ENCODE measurements at regions not wholly inside any gene's neighbourhood (a gene's known extent, or its start where the extent isn't known, plus 50 kb on each side); places are given as distances from the start of the nearest gene placed in this dataset.

GRCh38 chr12:74890237-74890599 is 319.4 kb downstream of the KCNC2 start:
- Histone ChIP-seq H3K9me3 (no peaks in the 10 kb centered on the region), H3K36me3 (no peaks in the 10 kb centered on the region), H3K27me3 (replicated peaks; ENCODE audit: insufficient read depth) (no peaks in the 10 kb centered on the region), H3K4me1 (replicated peaks) (no peaks in the 10 kb centered on the region), H3K4me3 (no peak overlapping the region), H3K27ac (no peak overlapping the region)
- TF ChIP-seq POLR2AphosphoS5 (IDR thresholded peaks at IDR 0.05) (peak; percentile 55), CTCF (IDR thresholded peaks at IDR 0.05) (no peak), POLR2A (IDR thresholded peaks at IDR 0.05) (no peak)
- WGBS = 6% methylated on average over 4 of the region's 4 CpGs
- intact Hi-C loops (cut with DNase I) = no loop called here
- peak; percentile 55 for DNase-seq (ENCODE audit: low spot score)

GRCh38 chr12:74891083-74891668 is 318.5 kb downstream of the KCNC2 start:
- TF ChIP-seq POLR2A (IDR thresholded peaks at IDR 0.05) = no peak
- no peak for TF ChIP-seq POLR2AphosphoS5 (IDR thresholded peaks at IDR 0.05)
- intact Hi-C loops (cut with DNase I) = no loop called here
- 17% methylated on average over 1 of the region's 1 CpG for WGBS

GRCh38 chr12:74892057-74892633 is 317.5 kb downstream of the KCNC2 start:
- intact Hi-C loops (cut with DNase I) = no loop called here
- no peaks in the 10 kb centered on the region for H3K9me3 ChIP-seq
- no peaks in the 10 kb centered on the region for H3K27me3 ChIP-seq (replicated peaks; ENCODE audit: insufficient read depth)
- 70% methylated on average over 4 of the region's 4 CpGs for WGBS
- no peak overlapping the region for H3K4me3 ChIP-seq
- no peaks in the 10 kb centered on the region for H3K4me1 ChIP-seq (replicated peaks)
- no peak for DNase-seq (ENCODE audit: low spot score)
- no peak overlapping the region for H3K27ac ChIP-seq
- H3K36me3 ChIP-seq = no peaks in the 10 kb centered on the region
- TF ChIP-seq POLR2A (IDR thresholded peaks at IDR 0.05) (no peak), POLR2AphosphoS5 (IDR thresholded peaks at IDR 0.05) (no peak), CTCF (IDR thresholded peaks at IDR 0.05) (no peak)

More at GRCh38 chr12:74891083-74891668, 318.5 kb downstream of the KCNC2 start:
- H3K9me3 ChIP-seq = no peaks in the 10 kb centered on the region
- H3K27me3 ChIP-seq (replicated peaks; ENCODE audit: insufficient read depth) = no peaks in the 10 kb centered on the region
- H3K27ac ChIP-seq = no peak overlapping the region
- H3K36me3 ChIP-seq = no peaks in the 10 kb centered on the region
- DNase-seq (ENCODE audit: low spot score) = no peak
- H3K4me3 ChIP-seq = no peak overlapping the region
- no peaks in the 10 kb centered on the region for H3K4me1 ChIP-seq (replicated peaks)

- WGBS = 92% methylated on average over 1 of the region's 1 CpG
Measured at GRCh38 chr12:74896186-74896585, 313.5 kb downstream of the KCNC2 start.

More at GRCh38 chr12:74896186-74896585, 313.5 kb downstream of the KCNC2 start:
- Histone ChIP-seq H3K27ac (no peak overlapping the region), H3K36me3 (no peaks in the 10 kb centered on the region), H3K4me1 (replicated peaks) (no peaks in the 10 kb centered on the region), H3K27me3 (replicated peaks; ENCODE audit: insufficient read depth) (no peaks in the 10 kb centered on the region), H3K4me3 (no peak overlapping the region), H3K9me3 (no peaks in the 10 kb centered on the region)
- no peak for DNase-seq (ENCODE audit: low spot score)
- intact Hi-C loops (cut with DNase I) = no loop called here
- TF ChIP-seq CTCF (IDR thresholded peaks at IDR 0.05) (no peak), POLR2AphosphoS5 (IDR thresholded peaks at IDR 0.05) (no peak), POLR2A (IDR thresholded peaks at IDR 0.05) (no peak)
